ENCODE measurements at regions not wholly inside any gene's neighbourhood (a gene's known extent, or its start where the extent isn't known, plus 50 kb on each side); places are given as distances from the start of the nearest gene placed in this dataset.

- intact Hi-C loops (cut with micrococcal nuclease; ENCODE audit: unreplicated experiment): no loop called here
- Histone ChIP-seq H3K27me3 (replicated peaks in 1 of 2; ENCODE audit: control insufficient read depth in 2 of 2, insufficient read depth in 2 of 2, low read length in 1 of 2) (no peaks in the 10 kb centered on the region), H4K20me1 (ENCODE audit: control insufficient read depth, insufficient read depth) (no peaks in the 10 kb centered on the region), H3K27ac (ENCODE audit: control insufficient read depth, insufficient read depth) (no peak overlapping the region), H3K9ac (ENCODE audit: control insufficient read depth, insufficient read depth, low read length) (no peak overlapping the region), H3K4me3 (no peak overlapping the region), H3K4me1 (ENCODE audit: control insufficient read depth, insufficient read depth, low read length) (no peaks in the 10 kb centered on the region), H2AFZ (ENCODE audit: control insufficient read depth, low read depth, low read length) (no peak overlapping the region), H3K4me2 (ENCODE audit: control insufficient read depth, insufficient read depth) (no peak overlapping the region), H3K36me3 (ENCODE audit: control insufficient read depth in 2 of 2, insufficient read depth in 2 of 2, low read length in 1 of 2) (no peaks in the 10 kb centered on the region), H3K9me3 (replicated peaks; ENCODE audit: control insufficient read depth, insufficient read depth, low read length) (no peaks in the 10 kb centered on the region), H3K79me2 (ENCODE audit: control insufficient read depth, insufficient read depth, low read length) (no peaks in the 10 kb centered on the region)
- TF ChIP-seq NFIC (IDR thresholded peaks at IDR 0.05; ENCODE audit: low read depth, low read length) (no peak), CEBPB (IDR thresholded peaks at IDR 0.05; ENCODE audit: borderline replicate concordance in 1 of 2, low read depth in 2 of 2, low read length in 2 of 2) (no peak), NBN (IDR thresholded peaks at IDR 0.05) (no peak), ZNF217 (IDR thresholded peaks at IDR 0.05) (no peak), NR2C2 (IDR thresholded peaks at IDR 0.05; ENCODE audit: borderline replicate concordance, control insufficient read depth, insufficient read length, low read depth) (no peak)
- POLR2A ChIA-PET: no interaction called here
- DNase-seq (ENCODE audit: low read depth, low spot score) (no peak), FAIRE-seq (no peak), ATAC-seq (no peak)
- 17% methylated on average over 3 of the region's 3 CpGs for WGBS (ENCODE audit: insufficient coverage, insufficient replicate concordance, low lambda C conversion rate, missing lambda C conversion rate)
- no TSS peak for BruUV-seq (replicated peaks)
- in situ Hi-C loops (cut with MboI): no loop called here
- SMC1A ChIA-PET (ENCODE audit: uncharacterized antibody, unreplicated experiment): no interaction called here
- CTCF ChIA-PET: no interaction called here
- RAD21 ChIA-PET (ENCODE audit: unreplicated experiment): no interaction called here
Measured at GRCh38 chr3:102887431-102887830, 452.6 kb downstream of the ZPLD1 start.

GRCh38 chr3:102896851-102897621 lies 462.2 kb downstream of the ZPLD1 start:
- no peak overlapping the region for H3K4me2 ChIP-seq (ENCODE audit: control insufficient read depth, insufficient read depth)
- H3K4me3 ChIP-seq: no peak overlapping the region
- H3K79me2 ChIP-seq (ENCODE audit: control insufficient read depth, insufficient read depth, low read length): no peaks in the 10 kb centered on the region
- no peaks in the 10 kb centered on the region for H3K9me3 ChIP-seq (replicated peaks; ENCODE audit: control insufficient read depth, insufficient read depth, low read length)
- no peaks in the 10 kb centered on the region for H3K4me1 ChIP-seq (ENCODE audit: control insufficient read depth, insufficient read depth, low read length)
- no peak for DNase-seq (ENCODE audit: low read depth, low spot score)
- CTCF ChIA-PET: no interaction called here
- no peak overlapping the region for H3K9ac ChIP-seq (ENCODE audit: control insufficient read depth, insufficient read depth, low read length)
- WGBS (ENCODE audit: insufficient coverage, insufficient replicate concordance, low lambda C conversion rate, missing lambda C conversion rate): 0% methylated on average over 1 of the region's 1 CpG
- BruUV-seq (replicated peaks): no TSS peak
- no peak overlapping the region for H3K27ac ChIP-seq (ENCODE audit: control insufficient read depth, insufficient read depth)
- H2AFZ ChIP-seq (ENCODE audit: control insufficient read depth, low read depth, low read length): no peak overlapping the region
- H4K20me1 ChIP-seq (ENCODE audit: control insufficient read depth, insufficient read depth): no peaks in the 10 kb centered on the region
- no peak for ATAC-seq
- intact Hi-C loops (cut with micrococcal nuclease; ENCODE audit: unreplicated experiment) (no loop called here), in situ Hi-C loops (cut with MboI) (no loop called here)
- FAIRE-seq: no peak
- POLR2A ChIA-PET: no interaction called here
- SMC1A ChIA-PET (ENCODE audit: uncharacterized antibody, unreplicated experiment): interaction anchor here (1.5 to 1.7 kb wide), 2 partner anchors 20 to 394 kb away, joined by 3 to 6 read pairs; no protein-coding TSS in a partner anchor
- RAD21 ChIA-PET (ENCODE audit: unreplicated experiment): interaction anchor here (1.1 kb wide), 1 partner anchor 32 kb away, joined by 3 read pairs; no protein-coding TSS in a partner anchor
- H3K36me3 ChIP-seq (ENCODE audit: control insufficient read depth in 2 of 2, insufficient read depth in 2 of 2, low read length in 1 of 2): no peaks in the 10 kb centered on the region
- no peaks in the 10 kb centered on the region for H3K27me3 ChIP-seq (replicated peaks in 1 of 2; ENCODE audit: control insufficient read depth in 2 of 2, insufficient read depth in 2 of 2, low read length in 1 of 2)
- TF ChIP-seq GATAD2B (conservative IDR thresholded peaks at IDR 0.05; ENCODE audit: low read depth) (no peak), NFYB (IDR thresholded peaks at IDR 0.05; ENCODE audit: insufficient read depth, low read depth, low read length) (no peak), ZNF274 (IDR thresholded peaks at IDR 0.05; ENCODE audit: insufficient read depth, insufficient read length) (no peak), NFYA (IDR thresholded peaks at IDR 0.05; ENCODE audit: borderline replicate concordance, low read depth, low read length) (no peak), ZNF24 (IDR thresholded peaks at IDR 0.05) (no peak), NR2C2 (IDR thresholded peaks at IDR 0.05; ENCODE audit: borderline replicate concordance, control insufficient read depth, insufficient read length, low read depth) (no peak), TAF1 (IDR thresholded peaks at IDR 0.05; ENCODE audit: borderline replicate concordance, low read depth, low read length) (no peak), BHLHE40 (IDR thresholded peaks at IDR 0.05; ENCODE audit: borderline replicate concordance in 1 of 2, low read depth in 2 of 2, low read length in 1 of 2) (no peak), PAX5 (IDR thresholded peaks at IDR 0.05; ENCODE audit: borderline replicate concordance, low read depth, low read length) (no peak), IRF3 (IDR thresholded peaks at IDR 0.05) (no peak), SKIL (IDR thresholded peaks at IDR 0.05; ENCODE audit: low read depth, poor library complexity, severe bottlenecking) (no peak)
